ENCODE measurements at regions not wholly inside any gene's neighbourhood (a gene's known extent, or its start where the extent isn't known, plus 50 kb on each side); places are given as distances from the start of the nearest gene placed in this dataset.

DNA sequence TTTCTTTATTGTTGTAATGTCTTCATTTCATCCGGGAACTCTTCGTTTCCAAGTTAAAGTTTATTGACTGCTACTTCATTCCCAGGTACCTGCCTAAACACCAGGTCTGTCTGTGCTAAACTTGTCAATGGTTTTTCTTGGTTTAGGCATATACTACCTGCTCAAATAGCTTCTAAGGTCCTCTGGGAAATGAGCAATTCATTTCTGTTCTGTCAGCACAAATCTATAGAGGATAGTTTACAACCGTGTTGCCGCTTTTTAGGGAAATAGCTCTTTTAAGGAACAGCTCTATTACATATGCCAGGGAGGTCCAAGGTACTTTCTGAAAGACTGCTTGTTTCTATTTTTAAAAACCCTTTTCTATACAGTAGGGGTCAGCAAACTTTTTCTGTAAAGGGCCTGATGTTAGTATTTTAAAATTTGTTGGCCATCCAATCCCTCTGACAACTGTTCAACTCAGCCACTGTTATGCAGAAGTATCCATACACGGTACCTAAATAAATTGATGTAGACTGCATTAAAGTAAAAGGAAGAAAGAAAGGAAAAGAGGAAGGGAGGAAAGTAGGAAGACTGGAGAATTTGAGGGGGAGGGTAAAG is 222.7 kb upstream of the PTBP2 start:
- no peaks in the 10 kb centered on the region for H3K36me3 ChIP-seq (ENCODE audit: low read depth)
- H3K4me3 ChIP-seq = no peak overlapping the region
- TF ChIP-seq CTCF (IDR thresholded peaks at IDR 0.05) = no peak
- DNase-seq = no peak
- intact Hi-C loops (cut with DNase I, micrococcal nuclease) = no loop called here
- H3K4me1 ChIP-seq (ENCODE audit: low read depth) = no peaks in the 10 kb centered on the region
- no peaks in the 10 kb centered on the region for H3K9me3 ChIP-seq
- ATAC-seq = no peak

DNA sequence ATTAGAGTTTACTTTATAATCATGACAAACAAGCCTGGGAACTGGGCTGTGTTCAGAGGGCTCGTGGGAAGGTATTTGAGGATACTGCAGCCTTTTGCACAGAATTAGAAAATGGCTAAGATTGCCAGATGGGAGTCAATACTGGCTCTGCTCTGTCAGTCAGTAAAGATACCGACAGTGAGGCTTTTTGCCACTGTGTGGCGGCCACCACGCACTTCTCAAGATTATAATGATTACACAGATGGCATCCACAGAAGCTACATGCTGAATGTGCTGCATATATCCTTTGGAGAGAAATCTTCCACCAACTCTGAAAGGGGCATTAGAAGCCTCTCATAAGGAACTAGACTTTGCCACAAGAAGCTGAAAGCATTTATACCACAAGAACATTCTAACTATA is 213.4 kb upstream of the PTBP2 start:
- intact Hi-C loops (cut with DNase I, micrococcal nuclease) = no loop called here
- H3K4me3 ChIP-seq = no peak overlapping the region
- ATAC-seq (no peak), DNase-seq (no peak)
- TF ChIP-seq CTCF (IDR thresholded peaks at IDR 0.05) = no peak
- H3K9me3 ChIP-seq = no peaks in the 10 kb centered on the region
- H3K4me1 ChIP-seq (ENCODE audit: low read depth) = no peaks in the 10 kb centered on the region
- H3K36me3 ChIP-seq (ENCODE audit: low read depth) = no peaks in the 10 kb centered on the region

DNA sequence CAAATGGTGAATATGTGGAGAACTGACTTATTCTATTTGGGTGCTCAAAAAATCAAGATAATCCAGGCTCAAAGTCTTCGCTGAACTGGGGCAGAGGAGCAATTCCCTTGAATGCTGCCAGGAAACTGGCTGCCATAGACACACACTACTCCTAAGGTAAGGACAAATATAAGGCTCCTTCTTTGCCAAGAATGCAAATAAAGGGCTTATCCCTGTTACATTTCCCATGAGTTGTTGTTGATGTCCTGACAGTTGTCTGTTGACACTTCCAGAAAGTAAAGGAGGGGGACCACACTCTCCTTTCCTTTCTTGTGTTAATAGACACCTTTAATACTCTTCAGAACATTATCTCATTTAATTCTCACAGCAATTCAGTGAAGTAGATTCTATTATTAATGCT is 212.2 kb upstream of the PTBP2 start:
- Histone ChIP-seq H3K36me3 (ENCODE audit: low read depth) (no peaks in the 10 kb centered on the region), H3K4me3 (no peak overlapping the region), H3K4me1 (ENCODE audit: low read depth) (no peaks in the 10 kb centered on the region), H3K9me3 (no peaks in the 10 kb centered on the region)
- ATAC-seq = no peak
- no peak for DNase-seq
- intact Hi-C loops (cut with DNase I, micrococcal nuclease) = no loop called here
- no peak for TF ChIP-seq CTCF (IDR thresholded peaks at IDR 0.05)

DNA sequence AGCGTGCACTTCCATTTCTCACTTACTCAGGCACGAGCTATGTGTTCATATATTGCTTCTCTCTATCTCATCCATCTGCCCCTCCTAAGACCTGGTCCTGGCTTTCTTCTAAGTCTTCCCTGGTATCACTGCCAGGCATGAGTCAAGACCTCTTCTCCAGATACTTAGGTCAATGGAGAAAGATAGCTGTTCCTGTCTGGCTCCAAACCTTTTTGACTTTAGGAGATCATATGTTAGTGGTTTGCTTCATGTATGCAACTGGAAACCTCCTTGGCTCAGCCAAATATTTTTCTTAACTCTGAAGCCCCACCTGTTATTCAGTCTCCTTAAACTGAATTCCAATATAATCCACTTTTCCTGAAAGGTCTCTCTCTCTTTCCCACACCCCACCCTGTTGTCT is 211.6 kb upstream of the PTBP2 start:
- H3K4me1 ChIP-seq (ENCODE audit: low read depth) = no peaks in the 10 kb centered on the region
- no peak for TF ChIP-seq CTCF (IDR thresholded peaks at IDR 0.05)
- H3K36me3 ChIP-seq (ENCODE audit: low read depth) = no peaks in the 10 kb centered on the region
- DNase-seq (no peak), ATAC-seq (no peak)
- H3K9me3 ChIP-seq = no peaks in the 10 kb centered on the region
- no peak overlapping the region for H3K4me3 ChIP-seq
- intact Hi-C loops (cut with DNase I, micrococcal nuclease) = no loop called here

DNA sequence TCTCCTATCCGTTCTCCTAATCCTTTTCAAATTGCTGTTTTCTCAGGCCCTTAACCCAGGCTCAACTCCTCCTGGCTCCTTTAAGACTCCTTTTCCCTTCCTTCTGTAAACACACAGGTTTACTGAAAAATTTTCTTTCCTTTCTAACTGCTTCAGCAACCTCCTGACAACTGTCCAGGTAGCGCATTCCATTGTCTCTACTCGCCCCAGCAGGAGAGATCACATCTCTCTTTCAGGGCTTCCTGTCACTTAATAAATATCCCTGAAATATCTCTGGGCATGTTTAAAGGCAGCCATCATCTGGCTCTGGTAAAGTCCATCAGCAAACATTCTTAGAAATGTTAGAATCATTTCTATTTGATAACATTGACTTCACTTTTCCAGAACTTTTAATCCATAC is 211.2 kb upstream of the PTBP2 start:
- ATAC-seq (no peak), DNase-seq (no peak)
- Histone ChIP-seq H3K9me3 (no peaks in the 10 kb centered on the region), H3K36me3 (ENCODE audit: low read depth) (no peaks in the 10 kb centered on the region), H3K4me1 (ENCODE audit: low read depth) (no peaks in the 10 kb centered on the region), H3K4me3 (no peak overlapping the region)
- intact Hi-C loops (cut with DNase I, micrococcal nuclease) = no loop called here
- no peak for TF ChIP-seq CTCF (IDR thresholded peaks at IDR 0.05)

DNA sequence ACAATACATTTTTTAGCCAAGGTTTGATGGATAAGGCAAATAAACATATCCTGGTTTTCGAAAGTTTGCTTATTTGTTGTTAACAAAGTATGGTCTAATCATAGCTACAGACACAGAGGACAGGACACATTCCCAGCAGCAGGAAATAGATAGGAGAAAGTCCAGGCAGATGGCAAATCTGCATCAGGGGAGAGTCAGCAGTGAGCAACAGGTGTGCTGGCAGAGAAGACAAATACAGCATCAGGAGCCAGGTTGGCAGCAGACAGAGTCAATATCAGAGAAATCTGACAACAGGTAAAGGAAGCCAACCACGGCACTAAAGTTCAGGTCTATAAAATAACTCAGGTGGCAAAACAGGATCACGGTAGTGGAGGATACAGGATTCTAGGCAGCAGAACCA is 210.7 kb upstream of the PTBP2 start:
- intact Hi-C loops (cut with DNase I, micrococcal nuclease) = no loop called here
- Histone ChIP-seq H3K4me1 (ENCODE audit: low read depth) (no peaks in the 10 kb centered on the region), H3K36me3 (ENCODE audit: low read depth) (no peaks in the 10 kb centered on the region), H3K9me3 (no peaks in the 10 kb centered on the region), H3K4me3 (no peak overlapping the region)
- TF ChIP-seq CTCF (IDR thresholded peaks at IDR 0.05) = no peak
- peak in 1 of 3 donors; percentile 44 for DNase-seq
- ATAC-seq = peak; percentile 64

Measured in mucosa of descending colon (tissue), 3 donors.